ENCODE measurements at regions not wholly inside any gene's neighbourhood (a gene's known extent, or its start where the extent isn't known, plus 50 kb on each side); places are given as distances from the start of the nearest gene placed in this dataset.

DNA sequence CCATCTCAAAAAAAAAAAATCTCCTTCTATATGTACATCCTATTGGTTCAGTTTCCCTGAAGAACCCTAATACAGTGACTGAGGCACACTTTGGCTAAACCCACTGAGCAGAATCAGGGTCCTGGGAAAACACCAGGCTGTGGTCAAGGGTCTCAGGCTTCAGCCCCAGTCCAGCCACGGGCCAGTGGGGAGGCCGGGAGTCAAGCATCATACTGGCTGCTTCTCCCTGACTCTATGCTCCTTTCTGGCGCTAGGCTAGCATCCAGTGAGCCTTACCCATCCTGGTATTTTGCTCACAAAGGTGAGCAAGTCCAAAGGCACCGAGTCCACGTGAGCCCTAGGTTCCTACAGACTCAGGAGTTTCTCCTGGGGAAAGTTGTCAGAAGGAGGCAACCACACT, 752.5 kb downstream of the BRD1 start:
- TF ChIP-seq, protein P1, sequence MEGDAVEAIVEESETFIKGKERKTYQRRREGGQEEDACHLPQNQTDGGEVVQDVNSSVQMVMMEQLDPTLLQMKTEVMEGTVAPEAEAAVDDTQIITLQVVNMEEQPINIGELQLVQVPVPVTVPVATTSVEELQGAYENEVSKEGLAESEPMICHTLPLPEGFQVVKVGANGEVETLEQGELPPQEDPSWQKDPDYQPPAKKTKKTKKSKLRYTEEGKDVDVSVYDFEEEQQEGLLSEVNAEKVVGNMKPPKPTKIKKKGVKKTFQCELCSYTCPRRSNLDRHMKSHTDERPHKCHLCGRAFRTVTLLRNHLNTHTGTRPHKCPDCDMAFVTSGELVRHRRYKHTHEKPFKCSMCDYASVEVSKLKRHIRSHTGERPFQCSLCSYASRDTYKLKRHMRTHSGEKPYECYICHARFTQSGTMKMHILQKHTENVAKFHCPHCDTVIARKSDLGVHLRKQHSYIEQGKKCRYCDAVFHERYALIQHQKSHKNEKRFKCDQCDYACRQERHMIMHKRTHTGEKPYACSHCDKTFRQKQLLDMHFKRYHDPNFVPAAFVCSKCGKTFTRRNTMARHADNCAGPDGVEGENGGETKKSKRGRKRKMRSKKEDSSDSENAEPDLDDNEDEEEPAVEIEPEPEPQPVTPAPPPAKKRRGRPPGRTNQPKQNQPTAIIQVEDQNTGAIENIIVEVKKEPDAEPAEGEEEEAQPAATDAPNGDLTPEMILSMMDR (IDR thresholded peaks at IDR 0.05; ENCODE audit: insufficient read depth, low read length): no peak
- TF ChIP-seq GABPA (IDR thresholded peaks at IDR 0.05; ENCODE audit: low read depth): no peak
- no peak for TF ChIP-seq POLR2AphosphoS5 (IDR thresholded peaks at IDR 0.05; ENCODE audit: low read depth)
- TF ChIP-seq SPI1 (IDR thresholded peaks at IDR 0.05; ENCODE audit: borderline replicate concordance, low read depth): no peak

All from HL-60 (cell line).